Thyroid gland (tissue), 4 donors: ENCODE measurements at regions not wholly inside any gene's neighbourhood (a gene's known extent, or its start where the extent isn't known, plus 50 kb on each side); places are given as distances from the start of the nearest gene placed in this dataset.

ENCODE experiments used
- CTCF ChIP-seq, 6 experiments: fragments of 200-600 bp in 3 of 6; fragments of 450-650 bp in 3 of 6; sonication (generic) in 3 of 6; IDR thresholded peaks; one replicate each; pipeline ENCODE4 v1.5.1; 2016 to 2019; ENCODE audit warnings: antibody characterized with exemption in 6 of 6, mild to moderate bottlenecking in 2 of 6, inconsistent platforms in 1 of 6, moderate library complexity in 1 of 6
- POLR2A ChIP-seq, 2 donors: fragments of 450-650 bp; IDR thresholded peaks; one replicate each; pipeline ENCODE4 v1.6.1; 2017; ENCODE audit warnings: antibody characterized with exemption in 2 of 2, mild to moderate bottlenecking in 2 of 2, moderate library complexity in 1 of 2

- no peak for TF ChIP-seq CTCF (IDR thresholded peaks at IDR 0.05)
- TF ChIP-seq POLR2A (IDR thresholded peaks at IDR 0.05) = no peak
Measured at GRCh38 chr1:87638636-87639035, 310.0 kb downstream of the LMO4 start.
